ENCODE measurements at regions not wholly inside any gene's neighbourhood (a gene's known extent, or its start where the extent isn't known, plus 50 kb on each side); places are given as distances from the start of the nearest gene placed in this dataset.

DNA sequence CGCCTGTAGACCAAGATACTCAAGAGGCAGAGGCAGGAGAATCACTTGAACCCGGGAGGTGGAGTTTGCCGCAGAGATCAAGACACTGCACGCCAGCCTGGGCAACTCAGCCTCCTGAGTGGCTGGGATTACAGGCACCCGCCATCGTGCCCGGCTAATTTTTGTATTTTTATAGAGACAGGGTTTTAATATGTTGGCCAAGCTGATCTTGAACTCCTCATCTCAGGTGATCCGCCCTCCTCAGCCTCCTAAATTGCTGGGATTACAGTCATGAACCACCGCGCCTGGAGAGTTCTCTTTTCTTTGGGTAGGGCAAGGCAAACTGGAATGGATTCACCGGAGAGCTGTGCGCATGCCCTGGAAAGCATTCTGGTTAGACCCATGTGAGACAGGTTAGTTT, 179.3 kb upstream of the ALG10B start:
- no peak for DNase-seq (ENCODE audit: extremely low read depth, insufficient read length)

GRCh38 chr12:38137716-38138115, 178.9 kb upstream of the ALG10B start:
- TF ChIP-seq, protein P1, sequence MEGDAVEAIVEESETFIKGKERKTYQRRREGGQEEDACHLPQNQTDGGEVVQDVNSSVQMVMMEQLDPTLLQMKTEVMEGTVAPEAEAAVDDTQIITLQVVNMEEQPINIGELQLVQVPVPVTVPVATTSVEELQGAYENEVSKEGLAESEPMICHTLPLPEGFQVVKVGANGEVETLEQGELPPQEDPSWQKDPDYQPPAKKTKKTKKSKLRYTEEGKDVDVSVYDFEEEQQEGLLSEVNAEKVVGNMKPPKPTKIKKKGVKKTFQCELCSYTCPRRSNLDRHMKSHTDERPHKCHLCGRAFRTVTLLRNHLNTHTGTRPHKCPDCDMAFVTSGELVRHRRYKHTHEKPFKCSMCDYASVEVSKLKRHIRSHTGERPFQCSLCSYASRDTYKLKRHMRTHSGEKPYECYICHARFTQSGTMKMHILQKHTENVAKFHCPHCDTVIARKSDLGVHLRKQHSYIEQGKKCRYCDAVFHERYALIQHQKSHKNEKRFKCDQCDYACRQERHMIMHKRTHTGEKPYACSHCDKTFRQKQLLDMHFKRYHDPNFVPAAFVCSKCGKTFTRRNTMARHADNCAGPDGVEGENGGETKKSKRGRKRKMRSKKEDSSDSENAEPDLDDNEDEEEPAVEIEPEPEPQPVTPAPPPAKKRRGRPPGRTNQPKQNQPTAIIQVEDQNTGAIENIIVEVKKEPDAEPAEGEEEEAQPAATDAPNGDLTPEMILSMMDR (IDR thresholded peaks at IDR 0.05; ENCODE audit: insufficient read depth, low read length, poor library complexity, severe bottlenecking), result no peak
- DNase-seq (ENCODE audit: extremely low read depth, insufficient read length), result no peak
- Histone ChIP-seq H3K27me3 (replicated peaks; ENCODE audit: control insufficient read depth, insufficient read depth, low read length) (no peaks in the 10 kb centered on the region), H3K36me3 (ENCODE audit: control insufficient read depth, insufficient read depth, low read length) (no peaks in the 10 kb centered on the region), H3K4me3 (replicated peaks; ENCODE audit: low read depth, low read length) (no peak overlapping the region)

More for the DNA sequence above, 179.3 kb upstream of the ALG10B start:
- TF ChIP-seq, protein P1 (IDR thresholded peaks at IDR 0.05; ENCODE audit: insufficient read depth, low read length, poor library complexity, severe bottlenecking), result no peak
- Histone ChIP-seq H3K4me3 (replicated peaks; ENCODE audit: low read depth, low read length) (no peak overlapping the region), H3K27me3 (replicated peaks; ENCODE audit: control insufficient read depth, insufficient read depth, low read length) (no peaks in the 10 kb centered on the region), H3K36me3 (ENCODE audit: control insufficient read depth, insufficient read depth, low read length) (no peaks in the 10 kb centered on the region)

DNA sequence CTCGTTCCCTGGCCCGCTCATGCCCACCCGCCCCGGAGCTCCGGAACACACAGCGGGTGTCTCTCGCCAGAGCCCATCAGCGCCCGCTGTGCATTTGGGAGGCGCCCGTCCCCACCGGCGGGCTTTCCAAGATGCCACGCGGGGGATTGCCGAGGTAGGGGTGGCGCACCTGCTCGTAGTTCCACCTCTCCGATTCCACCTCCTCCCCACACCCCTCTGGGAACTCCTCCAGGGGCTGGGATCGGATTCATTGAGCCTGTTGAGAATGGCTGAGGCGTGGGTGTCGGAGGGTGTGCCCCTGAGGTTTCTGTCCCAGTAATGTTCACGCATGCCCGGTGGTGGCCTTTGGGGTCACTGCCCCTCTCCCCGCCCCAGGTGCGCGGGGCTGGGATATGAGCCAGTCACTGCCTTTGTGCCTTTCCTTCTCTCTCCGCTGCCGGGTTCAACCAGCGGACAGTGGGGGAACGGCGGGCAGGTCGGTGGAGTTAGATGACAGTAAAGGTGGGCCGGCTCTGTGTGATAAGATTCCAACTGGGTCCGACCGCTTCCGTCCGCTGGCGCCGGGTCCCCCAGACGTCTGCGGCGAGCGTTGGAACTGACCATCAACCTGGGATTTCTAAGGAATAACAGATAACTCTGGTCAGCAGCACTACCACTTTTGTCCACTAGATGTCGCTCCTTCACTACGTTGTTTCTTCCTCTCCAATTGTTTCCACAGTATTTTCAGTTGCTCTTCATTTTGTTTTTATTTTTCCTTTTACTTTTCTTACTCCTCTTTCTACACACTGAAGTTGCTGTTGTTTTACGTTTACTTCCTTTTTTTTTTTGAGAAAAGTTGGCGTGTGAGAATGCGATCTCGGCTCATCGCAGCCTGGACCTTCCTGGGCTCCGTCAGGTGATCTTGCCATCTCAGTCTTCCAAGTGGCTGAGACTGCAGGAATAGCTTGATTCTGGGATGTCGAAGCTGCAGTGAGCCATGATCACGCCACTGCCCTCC, 178.1 kb upstream of the ALG10B start:
- peak; percentile 29 for DNase-seq (ENCODE audit: extremely low read depth, insufficient read length)
- TF ChIP-seq, protein P1 (IDR thresholded peaks at IDR 0.05; ENCODE audit: insufficient read depth, low read length, poor library complexity, severe bottlenecking), result peak; percentile 89
- Histone ChIP-seq H3K27me3 (replicated peaks; ENCODE audit: control insufficient read depth, insufficient read depth, low read length) (no peaks in the 10 kb centered on the region), H3K4me3 (replicated peaks; ENCODE audit: low read depth, low read length) (peak overlapping the region; percentile 33), H3K36me3 (ENCODE audit: control insufficient read depth, insufficient read depth, low read length) (no peaks in the 10 kb centered on the region)

DNA sequence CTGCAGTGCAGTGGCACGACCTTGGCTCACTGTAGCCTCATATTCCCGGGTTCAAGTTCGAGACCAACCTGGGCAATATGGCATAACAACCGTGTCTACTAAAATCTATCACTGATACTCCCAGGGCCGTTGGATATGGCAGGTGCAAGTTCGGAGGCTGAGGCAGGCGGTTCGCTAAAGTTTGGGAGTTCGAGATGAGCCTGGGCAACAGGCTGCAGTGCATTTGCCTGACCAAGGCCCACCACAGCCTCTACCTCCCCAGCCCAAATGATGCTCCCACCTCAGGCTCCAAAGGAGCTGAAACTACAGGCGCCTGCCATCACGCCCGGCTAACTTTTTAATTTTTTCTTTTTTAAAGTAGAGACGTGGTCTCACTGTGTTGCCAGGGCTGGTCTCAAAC, 177.1 kb upstream of the ALG10B start:
- DNase-seq (ENCODE audit: extremely low read depth, insufficient read length), result no peak
- Histone ChIP-seq H3K27me3 (replicated peaks; ENCODE audit: control insufficient read depth, insufficient read depth, low read length) (no peaks in the 10 kb centered on the region), H3K36me3 (ENCODE audit: control insufficient read depth, insufficient read depth, low read length) (no peaks in the 10 kb centered on the region), H3K4me3 (replicated peaks; ENCODE audit: low read depth, low read length) (no peak overlapping the region)
- TF ChIP-seq, protein P1 (IDR thresholded peaks at IDR 0.05; ENCODE audit: insufficient read depth, low read length, poor library complexity, severe bottlenecking), result no peak

- DNase-seq (ENCODE audit: extremely low read depth, insufficient read length), result no peak
- TF ChIP-seq, protein P1 (IDR thresholded peaks at IDR 0.05; ENCODE audit: insufficient read depth, low read length, poor library complexity, severe bottlenecking), result no peak
- Histone ChIP-seq H3K4me3 (replicated peaks; ENCODE audit: low read depth, low read length) (no peak overlapping the region), H3K36me3 (ENCODE audit: control insufficient read depth, insufficient read depth, low read length) (no peaks in the 10 kb centered on the region), H3K27me3 (replicated peaks; ENCODE audit: control insufficient read depth, insufficient read depth, low read length) (no peaks in the 10 kb centered on the region)
These were observed 175.3 kb upstream of the ALG10B start for GRCh38 chr12:38141239-38141638.

Data from GM06990 (cell line).